HepG2 (cell line): ENCODE measurements at regions not wholly inside any gene's neighbourhood (a gene's known extent, or its start where the extent isn't known, plus 50 kb on each side); places are given as distances from the start of the nearest gene placed in this dataset.

Source experiments
- ATAC-seq: fragments of 200-7000 bp; cut with Tn5 transposase; 3 replicates; pipeline ENCODE4 v1.9.1; 2020; ENCODE audit warnings: mild to moderate bottlenecking, moderate library complexity
- BruUV-seq: library from RNA; stranded (reverse); fragments of 400-500 nt; replicated peaks from 2 replicates; lab custom pipeline; 2021; lab: Mats Ljungman, UMichigan
- CTCF ChIA-PET: fragments of 300-600 bp; formaldehyde crosslinking; extraction: SDS; loops from one replicate; lab custom pipeline; 2021; ENCODE audit warnings: low total read pairs, inconsistent platforms, low intra/inter-chr PET ratio; lab: Yijun Ruan, JAX
- POLR2A ChIA-PET: fragments of 350-600 bp; sonication (Branson Sonifier 250); formaldehyde crosslinking; loops from one replicate; lab custom pipeline; 2020; ENCODE audit warnings: antibody characterized with exemption, inconsistent platforms; lab: Yijun Ruan, JAX
- DNase-seq: peaks from one replicate; pipeline ENCODE4 v3.0.0-alpha.2; 2015; ENCODE audit warnings: low spot score
- FAIRE-seq: peaks from 3 replicates; lab custom pipeline; 2011; peaks lifted over from hg19 to GRCh38; lab: Jason Lieb, UNC
- H2AFZ ChIP-seq: one replicate; pipeline ENCODE4 v1.6.1; 2011; ENCODE audit warnings: low read length, inconsistent platforms
- H3K27ac ChIP-seq: fragments of 300-600 bp; 3 replicates; pipeline ENCODE4 v1.8.0; 2011; ENCODE audit warnings: mixed run types, mild to moderate bottlenecking, mixed read lengths, low read length, inconsistent platforms; ENCODE audit not compliant: insufficient read depth; ENCODE audit errors: extremely low read length
- H3K27me3 ChIP-seq, 2 experiments: fragments of 200-600 bp in 1 of 2; 2 replicates in 1 of 2; 3 replicates in 1 of 2; pipeline versions ENCODE4 v1.6.0 to v1.8.0; 2011; ENCODE audit warnings: low read length in 2 of 2, mild to moderate bottlenecking in 2 of 2, moderate library complexity in 2 of 2, inconsistent platforms in 1 of 2; ENCODE audit not compliant: insufficient read depth in 2 of 2, control insufficient read depth in 1 of 2
- H3K36me3 ChIP-seq, 2 experiments: fragments of 200-600 bp in 1 of 2; replicated peaks in 1 of 2; 2 replicates in 1 of 2; 3 replicates in 1 of 2; pipeline versions ENCODE4 v1.5.1 to v1.8.0; 2011; ENCODE audit warnings: low read length in 2 of 2, inconsistent platforms in 1 of 2; ENCODE audit not compliant: insufficient read depth in 2 of 2, control insufficient read depth in 1 of 2
- H3K4me1 ChIP-seq: 2 replicates; pipeline ENCODE4 v1.5.1; 2012; ENCODE audit warnings: low read length, inconsistent platforms; ENCODE audit not compliant: insufficient read depth
- H3K4me2 ChIP-seq: 2 replicates; pipeline ENCODE4 v1.6.0; 2011; ENCODE audit warnings: low read depth, low read length, inconsistent platforms
- H3K4me3 ChIP-seq, 3 experiments: fragments of 200-600 bp in 1 of 3; sonication (generic), shearing (Covaris generic) in 1 of 3; replicated peaks in 1 of 3; 2 replicates each; pipeline ENCODE4 v1.5.1; 2011 to 2016; ENCODE audit warnings: low read length in 3 of 3, inconsistent platforms in 2 of 3, low read depth in 2 of 3, mild to moderate bottlenecking in 2 of 3, control low read depth in 1 of 3, mixed read lengths in 1 of 3; ENCODE audit not compliant: insufficient read depth in 1 of 3
- H3K79me2 ChIP-seq: one replicate; pipeline ENCODE4 v1.6.1; 2011; ENCODE audit warnings: low read length, inconsistent platforms; ENCODE audit not compliant: insufficient read depth
- H3K9ac ChIP-seq: 2 replicates; pipeline ENCODE4 v1.6.0; 2011; ENCODE audit warnings: mild to moderate bottlenecking, low read depth, low read length, inconsistent platforms; ENCODE audit not compliant: insufficient read depth
- H3K9me3 ChIP-seq: 2 replicates; pipeline ENCODE4 v1.5.1; 2012; ENCODE audit warnings: mild to moderate bottlenecking, low read length
- H4K20me1 ChIP-seq: 2 replicates; pipeline ENCODE4 v1.6.0; 2011; ENCODE audit warnings: inconsistent platforms, mild to moderate bottlenecking, low read length, moderate library complexity; ENCODE audit not compliant: insufficient read depth
- HDAC1 ChIP-seq: sonication (generic); formaldehyde crosslinking; IDR thresholded peaks from 2 replicates; pipeline ENCODE4 v1.5.1; 2020; ENCODE audit warnings: mild to moderate bottlenecking, missing genetic modification reagents
- HNRNPL ChIP-seq: fragments of 200-400 bp; formaldehyde crosslinking; IDR thresholded peaks from 2 replicates; pipeline ENCODE4 v1.6.1; 2017; ENCODE audit warnings: mild to moderate bottlenecking, low read depth, low read length
- HOXA9 ChIP-seq: sonication (generic); formaldehyde crosslinking; IDR thresholded peaks from 2 replicates; pipeline ENCODE4 v1.8.1; 2022; ENCODE audit warnings: missing genetic modification reagents, mild to moderate bottlenecking, moderate library complexity, borderline replicate concordance
- JDP2 ChIP-seq: sonication (generic); formaldehyde crosslinking; IDR thresholded peaks from 2 replicates; pipeline ENCODE4 v1.8.1; 2022; ENCODE audit warnings: missing genetic modification reagents, borderline replicate concordance
- MED8 ChIP-seq: sonication (generic); formaldehyde crosslinking; IDR thresholded peaks from 2 replicates; pipeline ENCODE4 v1.8.1; 2023; ENCODE audit warnings: mild to moderate bottlenecking, missing genetic modification reagents; ENCODE audit not compliant: insufficient replicate concordance
- TCF12 ChIP-seq, 2 experiments: fragments of 450-650 bp in 1 of 2; sonication (generic) in 1 of 2; formaldehyde crosslinking in 1 of 2; IDR thresholded peaks; 2 replicates each; pipeline versions ENCODE4 v1.6.1 to v1.8.0; 2017 to 2022; ENCODE audit warnings: antibody characterized with exemption in 1 of 2, mild to moderate bottlenecking in 1 of 2, missing genetic modification reagents in 1 of 2, moderate library complexity in 1 of 2
- ZNF451 ChIP-seq: sonication (generic); formaldehyde crosslinking; IDR thresholded peaks from 2 replicates; pipeline ENCODE4 v1.5.0; 2020; ENCODE audit warnings: mild to moderate bottlenecking, missing genetic modification reagents
- ZNF552 ChIP-seq: sonication (generic); formaldehyde crosslinking; IDR thresholded peaks from 2 replicates; pipeline ENCODE4 v1.9.0; 2022; ENCODE audit warnings: missing genetic modification reagents, mild to moderate bottlenecking, borderline replicate concordance
- WGBS: methylation state at CpG from one replicate; pipeline ENCODE4 v1.1.6; 2017; ENCODE audit warnings: low lambda C conversion rate; 5-methylcytosine and 5-hydroxymethylcytosine counted together
- in situ Hi-C: cut with HindIII; loops from 2 replicates; pipeline ENCODE4 v1.10.0; 2017; ENCODE audit warnings: low pct_unique_long_range_greater_than_20kb; ENCODE audit not compliant: extremely low pct_ligation_motif_present
- intact Hi-C: fragments of 100-400 bp; cut with micrococcal nuclease; formaldehyde crosslinking; loops from one replicate; pipeline ENCODE4 v1.10.0; 2022; ENCODE audit not compliant: unreplicated experiment
- TF ChIP-seq, protein P1 (sequence below): sonication (generic); formaldehyde crosslinking; IDR thresholded peaks from 2 replicates; pipeline ENCODE4 v1.5.1; 2020; ENCODE audit warnings: missing genetic modification reagents, mild to moderate bottlenecking, borderline replicate concordance
- TF ChIP-seq, protein P2 (sequence below): sonication (generic); formaldehyde crosslinking; IDR thresholded peaks from 2 replicates; pipeline ENCODE4 v1.5.0; 2020; ENCODE audit warnings: mild to moderate bottlenecking, missing genetic modification reagents, moderate library complexity
- TF ChIP-seq, protein P3 (sequence below): sonication (generic); formaldehyde crosslinking; conservative IDR thresholded peaks from 2 replicates; pipeline ENCODE4 v1.4.0; 2020; ENCODE audit warnings: missing genetic modification reagents

DNA sequence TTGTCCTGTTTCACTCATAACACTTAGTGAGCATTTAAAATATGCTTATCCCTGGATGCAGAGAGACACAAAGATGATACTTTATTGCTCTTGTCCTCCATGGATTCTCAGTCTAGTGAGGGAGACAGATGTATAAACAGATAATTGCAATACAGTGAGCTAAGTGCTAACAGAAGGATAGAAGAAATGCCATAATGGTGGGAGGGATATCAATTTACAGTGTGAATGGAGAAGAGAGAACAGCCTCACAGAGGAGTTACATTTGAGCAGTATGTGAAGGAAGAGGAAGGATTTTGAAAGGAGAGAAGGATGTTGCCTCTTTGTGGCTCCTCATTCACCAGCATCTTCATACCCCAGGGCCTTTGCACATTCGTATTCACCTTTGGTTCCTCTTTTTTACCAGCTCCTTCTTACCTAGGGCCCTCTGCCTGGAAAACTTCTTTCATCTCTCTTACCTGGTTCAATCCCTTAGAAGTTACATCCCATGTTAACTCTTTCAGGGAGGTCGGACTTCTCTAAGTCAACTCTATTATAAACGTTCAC is 341.7 kb downstream of the PRL start:
- ChIA-PET POLR2A (no interaction called here), CTCF (no interaction called here)
- TF ChIP-seq HDAC1 (CRISPR knock-in tag) (no peak), HOXA9 (CRISPR knock-in tag) (no peak), HNRNPL (no peak), ZNF552 (CRISPR knock-in tag) (no peak), MED8 (CRISPR knock-in tag) (no peak)
- TF ChIP-seq, protein P1, sequence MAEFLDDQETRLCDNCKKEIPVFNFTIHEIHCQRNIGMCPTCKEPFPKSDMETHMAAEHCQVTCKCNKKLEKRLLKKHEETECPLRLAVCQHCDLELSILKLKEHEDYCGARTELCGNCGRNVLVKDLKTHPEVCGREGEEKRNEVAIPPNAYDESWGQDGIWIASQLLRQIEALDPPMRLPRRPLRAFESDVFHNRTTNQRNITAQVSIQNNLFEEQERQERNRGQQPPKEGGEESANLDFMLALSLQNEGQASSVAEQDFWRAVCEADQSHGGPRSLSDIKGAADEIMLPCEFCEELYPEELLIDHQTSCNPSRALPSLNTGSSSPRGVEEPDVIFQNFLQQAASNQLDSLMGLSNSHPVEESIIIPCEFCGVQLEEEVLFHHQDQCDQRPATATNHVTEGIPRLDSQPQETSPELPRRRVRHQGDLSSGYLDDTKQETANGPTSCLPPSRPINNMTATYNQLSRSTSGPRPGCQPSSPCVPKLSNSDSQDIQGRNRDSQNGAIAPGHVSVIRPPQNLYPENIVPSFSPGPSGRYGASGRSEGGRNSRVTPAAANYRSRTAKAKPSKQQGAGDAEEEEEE (CRISPR knock-in tag): no peak
- Histone ChIP-seq H3K27me3 (no peaks in the 10 kb centered on the region), H4K20me1 (no peaks in the 10 kb centered on the region), H3K4me1 (peaks cover 18% of the 10 kb centered on the region), H3K27ac (no peak overlapping the region), H3K9ac (no peak overlapping the region), H3K79me2 (no peaks in the 10 kb centered on the region), H3K4me3 (no peak overlapping the region), H2AFZ (no peak overlapping the region), H3K36me3 (no peaks in the 10 kb centered on the region), H3K9me3 (no peaks in the 10 kb centered on the region), H3K4me2 (no peak overlapping the region)
- FAIRE-seq: no peak
- intact Hi-C loops: no loop called here
- DNase-seq: no peak
- no TSS peak for BruUV-seq
- in situ Hi-C loops: no loop called here
- ATAC-seq: no peak
- WGBS: 17% methylated on average over 3 of the region's 3 CpGs

DNA sequence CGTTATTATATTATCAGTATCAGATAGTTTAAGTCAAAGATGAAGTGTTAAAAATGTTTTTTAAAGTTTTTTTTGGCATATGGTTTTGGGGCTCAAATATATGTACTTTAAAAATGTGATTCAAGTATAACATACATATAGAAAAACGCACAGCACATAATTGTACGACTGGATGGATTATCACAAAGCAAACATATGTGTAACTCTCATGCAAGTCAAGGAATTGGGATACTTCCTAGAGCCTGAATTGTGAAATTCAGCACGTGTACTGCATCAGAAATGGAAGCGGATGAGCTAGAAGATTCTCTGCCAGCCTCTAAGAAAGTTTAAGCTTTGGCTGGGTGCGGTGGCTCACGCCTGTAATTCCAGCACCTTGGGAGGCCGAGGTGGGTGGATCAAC is 340.9 kb downstream of the PRL start:
- H3K36me3 ChIP-seq: no peaks in the 10 kb centered on the region
- in situ Hi-C loops: no loop called here
- no peak overlapping the region for H3K9ac ChIP-seq
- no peak overlapping the region for H2AFZ ChIP-seq
- H3K4me3 ChIP-seq: no peak overlapping the region
- H3K9me3 ChIP-seq: no peaks in the 10 kb centered on the region
- FAIRE-seq (no peak), ATAC-seq (no peak), DNase-seq (no peak)
- CTCF ChIA-PET: no interaction called here
- no peaks in the 10 kb centered on the region for H3K79me2 ChIP-seq
- no peak overlapping the region for H3K27ac ChIP-seq
- no TSS peak for BruUV-seq
- intact Hi-C loops: no loop called here
- no peaks in the 10 kb centered on the region for H3K27me3 ChIP-seq
- H3K4me2 ChIP-seq: no peak overlapping the region
- H4K20me1 ChIP-seq: no peaks in the 10 kb centered on the region
- H3K4me1 ChIP-seq: peaks cover 17% of the 10 kb centered on the region
- POLR2A ChIA-PET: no interaction called here
- 39% methylated on average over 8 of the region's 8 CpGs for WGBS
- TF ChIP-seq TCF12 (IDR thresholded peaks at IDR 0.05) (no peak), TCF12 (CRISPR knock-in tag; IDR thresholded peaks at IDR 0.05) (no peak), JDP2 (CRISPR knock-in tag) (no peak), ZNF451 (CRISPR knock-in tag) (no peak)
- TF ChIP-seq, protein P2, sequence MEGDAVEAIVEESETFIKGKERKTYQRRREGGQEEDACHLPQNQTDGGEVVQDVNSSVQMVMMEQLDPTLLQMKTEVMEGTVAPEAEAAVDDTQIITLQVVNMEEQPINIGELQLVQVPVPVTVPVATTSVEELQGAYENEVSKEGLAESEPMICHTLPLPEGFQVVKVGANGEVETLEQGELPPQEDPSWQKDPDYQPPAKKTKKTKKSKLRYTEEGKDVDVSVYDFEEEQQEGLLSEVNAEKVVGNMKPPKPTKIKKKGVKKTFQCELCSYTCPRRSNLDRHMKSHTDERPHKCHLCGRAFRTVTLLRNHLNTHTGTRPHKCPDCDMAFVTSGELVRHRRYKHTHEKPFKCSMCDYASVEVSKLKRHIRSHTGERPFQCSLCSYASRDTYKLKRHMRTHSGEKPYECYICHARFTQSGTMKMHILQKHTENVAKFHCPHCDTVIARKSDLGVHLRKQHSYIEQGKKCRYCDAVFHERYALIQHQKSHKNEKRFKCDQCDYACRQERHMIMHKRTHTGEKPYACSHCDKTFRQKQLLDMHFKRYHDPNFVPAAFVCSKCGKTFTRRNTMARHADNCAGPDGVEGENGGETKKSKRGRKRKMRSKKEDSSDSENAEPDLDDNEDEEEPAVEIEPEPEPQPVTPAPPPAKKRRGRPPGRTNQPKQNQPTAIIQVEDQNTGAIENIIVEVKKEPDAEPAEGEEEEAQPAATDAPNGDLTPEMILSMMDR (CRISPR knock-in tag): no peak
- TF ChIP-seq, protein P3, sequence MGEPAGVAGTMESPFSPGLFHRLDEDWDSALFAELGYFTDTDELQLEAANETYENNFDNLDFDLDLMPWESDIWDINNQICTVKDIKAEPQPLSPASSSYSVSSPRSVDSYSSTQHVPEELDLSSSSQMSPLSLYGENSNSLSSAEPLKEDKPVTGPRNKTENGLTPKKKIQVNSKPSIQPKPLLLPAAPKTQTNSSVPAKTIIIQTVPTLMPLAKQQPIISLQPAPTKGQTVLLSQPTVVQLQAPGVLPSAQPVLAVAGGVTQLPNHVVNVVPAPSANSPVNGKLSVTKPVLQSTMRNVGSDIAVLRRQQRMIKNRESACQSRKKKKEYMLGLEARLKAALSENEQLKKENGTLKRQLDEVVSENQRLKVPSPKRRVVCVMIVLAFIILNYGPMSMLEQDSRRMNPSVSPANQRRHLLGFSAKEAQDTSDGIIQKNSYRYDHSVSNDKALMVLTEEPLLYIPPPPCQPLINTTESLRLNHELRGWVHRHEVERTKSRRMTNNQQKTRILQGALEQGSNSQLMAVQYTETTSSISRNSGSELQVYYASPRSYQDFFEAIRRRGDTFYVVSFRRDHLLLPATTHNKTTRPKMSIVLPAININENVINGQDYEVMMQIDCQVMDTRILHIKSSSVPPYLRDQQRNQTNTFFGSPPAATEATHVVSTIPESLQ (CRISPR knock-in tag): no peak
